NT2/D1 (cell line): ENCODE measurements at regions not wholly inside any gene's neighbourhood (a gene's known extent, or its start where the extent isn't known, plus 50 kb on each side); places are given as distances from the start of the nearest gene placed in this dataset.

ENCODE experiments used
- DNase-seq: peaks from one replicate; pipeline ENCODE4 v3.0.0-alpha.2; 2011; ENCODE audit warnings: low read depth, low spot score
- H3K27me3 ChIP-seq: 2 replicates; pipeline ENCODE4 v1.6.0; 2011; ENCODE audit warnings: mild to moderate bottlenecking; ENCODE audit not compliant: insufficient read length, insufficient read depth
- H3K36me3 ChIP-seq: 2 replicates; pipeline ENCODE4 v1.6.1; 2011; ENCODE audit warnings: mild to moderate bottlenecking, low read length, mixed read lengths; ENCODE audit not compliant: insufficient read depth, insufficient read length
- H3K4me1 ChIP-seq: 2 replicates; pipeline ENCODE4 v1.5.1; 2011; ENCODE audit not compliant: insufficient read depth, insufficient read length
- H3K4me3 ChIP-seq: 2 replicates; pipeline ENCODE4 v1.5.1; 2011; ENCODE audit warnings: low read depth; ENCODE audit not compliant: insufficient read length
- H3K9ac ChIP-seq: 2 replicates; pipeline ENCODE4 v1.6.0; 2011; ENCODE audit warnings: low read depth; ENCODE audit not compliant: insufficient read length
- H3K9me3 ChIP-seq: 2 replicates; pipeline ENCODE4 v1.5.1; 2011; ENCODE audit warnings: mild to moderate bottlenecking, low read length; ENCODE audit not compliant: insufficient read depth
- SUZ12 ChIP-seq: IDR thresholded peaks from 2 replicates; pipeline ENCODE4 v1.6.1; 2011; ENCODE audit not compliant: insufficient read length, insufficient read depth; ENCODE audit errors: extremely low read depth
- YY1 ChIP-seq: IDR thresholded peaks from 2 replicates; pipeline ENCODE4 v1.6.1; 2011; ENCODE audit not compliant: insufficient read length, insufficient read depth
- ZNF274 ChIP-seq: IDR thresholded peaks from 2 replicates; pipeline ENCODE4 v1.6.1; 2011; ENCODE audit warnings: mild to moderate bottlenecking, low read depth, low read length

- Histone ChIP-seq H3K4me3 (no peak overlapping the region), H3K27me3 (no peaks in the 10 kb centered on the region), H3K4me1 (no peaks in the 10 kb centered on the region), H3K9me3 (no peaks in the 10 kb centered on the region), H3K9ac (no peak overlapping the region), H3K36me3 (no peaks in the 10 kb centered on the region)
- no peak for DNase-seq
- TF ChIP-seq SUZ12 (no peak), YY1 (no peak), ZNF274 (no peak)
These were observed 53.1 kb downstream of the ATXN3L start for GRCh38 chrX:13266641-13267345.

DNA sequence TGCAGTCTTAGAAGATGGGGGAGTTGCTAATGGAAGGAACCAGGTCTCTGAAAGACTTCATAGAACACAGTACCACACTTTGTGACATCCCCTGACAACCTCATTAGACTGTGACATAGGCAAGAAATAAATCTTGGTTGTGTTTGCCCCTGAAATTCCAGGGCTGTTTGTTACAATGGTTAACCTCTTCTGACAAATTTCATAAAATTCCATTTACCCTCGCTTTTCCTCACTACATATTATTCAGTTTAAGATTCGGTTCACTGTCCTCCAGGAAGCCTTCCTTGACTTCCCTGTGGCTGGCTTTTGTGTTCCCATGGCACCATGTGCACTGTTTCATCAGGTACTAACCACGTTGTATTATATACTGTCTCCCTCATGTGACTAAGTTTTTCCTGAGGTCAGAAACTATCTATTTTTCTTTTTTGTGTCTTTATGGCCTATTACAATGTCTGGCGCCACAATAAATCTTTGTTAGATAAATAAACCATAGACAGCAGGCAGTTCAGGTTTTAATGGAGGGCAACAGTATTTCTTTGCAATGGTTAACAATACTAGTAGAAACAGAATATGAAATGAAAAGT, 54.2 kb downstream of the ATXN3L start:
- DNase-seq: no peak
- Histone ChIP-seq H3K9ac (no peak overlapping the region), H3K4me1 (no peaks in the 10 kb centered on the region), H3K4me3 (no peak overlapping the region), H3K9me3 (no peaks in the 10 kb centered on the region), H3K36me3 (no peaks in the 10 kb centered on the region), H3K27me3 (no peaks in the 10 kb centered on the region)
- TF ChIP-seq SUZ12 (no peak), ZNF274 (no peak), YY1 (no peak)

GRCh38 chrX:13265111-13265510, 54.7 kb downstream of the ATXN3L start:
- H3K9me3 ChIP-seq: no peaks in the 10 kb centered on the region
- no peaks in the 10 kb centered on the region for H3K27me3 ChIP-seq
- no peak overlapping the region for H3K9ac ChIP-seq
- no peak for DNase-seq
- H3K4me3 ChIP-seq: no peak overlapping the region
- no peaks in the 10 kb centered on the region for H3K4me1 ChIP-seq
- no peaks in the 10 kb centered on the region for H3K36me3 ChIP-seq
- no peak for TF ChIP-seq ZNF274
- TF ChIP-seq SUZ12: no peak
- no peak for TF ChIP-seq YY1

DNA sequence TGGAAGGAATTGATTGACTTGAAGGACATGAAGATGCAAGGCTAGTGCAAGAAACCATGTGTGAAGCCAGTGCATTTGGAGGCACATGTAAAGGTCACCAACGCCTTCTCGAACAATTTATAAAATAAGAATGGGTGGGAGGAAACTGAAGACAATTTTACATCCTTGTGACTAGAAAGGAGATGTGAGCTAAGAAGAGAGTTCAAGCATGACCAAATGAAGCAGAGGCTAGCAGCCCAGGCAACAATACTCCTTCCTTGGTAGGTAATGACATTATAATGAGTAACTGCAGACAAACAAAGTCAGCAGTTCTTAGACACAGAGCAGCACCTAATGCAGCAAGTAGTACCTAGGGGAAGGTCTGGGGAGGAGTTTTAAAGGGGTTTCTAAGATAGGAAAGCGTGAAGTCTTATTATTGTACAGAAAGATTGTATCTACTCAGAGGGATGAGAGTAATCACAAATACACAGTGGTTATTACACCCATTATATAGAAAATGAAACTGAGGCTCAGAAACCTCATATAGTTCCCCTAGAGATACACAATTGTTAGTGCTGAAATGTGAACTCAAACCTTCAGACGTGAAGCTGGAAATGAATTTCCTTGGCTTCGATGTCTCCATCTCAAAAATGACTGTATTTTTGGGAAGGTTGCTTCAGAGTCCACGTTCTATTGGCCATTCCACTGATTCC, 56.1 kb downstream of the ATXN3L start:
- no peaks in the 10 kb centered on the region for H3K36me3 ChIP-seq
- no peak overlapping the region for H3K9ac ChIP-seq
- no peaks in the 10 kb centered on the region for H3K9me3 ChIP-seq
- no peak overlapping the region for H3K4me3 ChIP-seq
- DNase-seq: no peak
- TF ChIP-seq ZNF274: no peak
- H3K27me3 ChIP-seq: no peaks in the 10 kb centered on the region
- no peaks in the 10 kb centered on the region for H3K4me1 ChIP-seq

GRCh38 chrX:13261348-13261747, 58.5 kb downstream of the ATXN3L start:
- H3K9ac ChIP-seq: no peak overlapping the region
- H3K4me3 ChIP-seq: no peak overlapping the region
- no peaks in the 10 kb centered on the region for H3K4me1 ChIP-seq
- TF ChIP-seq ZNF274: no peak
- no peak for TF ChIP-seq YY1
- no peak for TF ChIP-seq SUZ12
- no peaks in the 10 kb centered on the region for H3K36me3 ChIP-seq
- DNase-seq: no peak
- no peaks in the 10 kb centered on the region for H3K9me3 ChIP-seq
- H3K27me3 ChIP-seq: no peaks in the 10 kb centered on the region

DNA sequence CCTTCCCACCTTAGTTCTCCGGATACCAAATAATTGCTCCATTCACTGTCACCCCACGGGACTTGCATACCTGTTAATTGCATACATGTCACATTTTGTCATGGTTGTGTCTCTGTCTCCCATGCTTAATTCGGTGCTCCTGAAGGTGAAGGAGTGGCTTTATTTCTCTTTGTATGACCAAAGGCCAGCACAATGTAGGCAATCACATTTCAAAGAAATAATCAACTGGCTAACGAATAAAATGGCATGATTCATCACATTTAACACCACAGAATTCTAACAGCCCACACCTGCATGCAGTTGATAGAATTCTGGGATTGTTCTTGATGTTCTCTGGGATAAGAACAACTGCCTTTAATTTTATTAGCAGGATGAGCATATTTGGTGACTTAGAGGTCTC, 59.3 kb downstream of the ATXN3L start:
- no peak overlapping the region for H3K4me3 ChIP-seq
- H3K9me3 ChIP-seq: no peaks in the 10 kb centered on the region
- H3K9ac ChIP-seq: no peak overlapping the region
- H3K27me3 ChIP-seq: no peaks in the 10 kb centered on the region
- no peak for TF ChIP-seq ZNF274
- no peak for TF ChIP-seq SUZ12
- no peak for TF ChIP-seq YY1
- no peaks in the 10 kb centered on the region for H3K4me1 ChIP-seq
- no peaks in the 10 kb centered on the region for H3K36me3 ChIP-seq
- no peak for DNase-seq

DNA sequence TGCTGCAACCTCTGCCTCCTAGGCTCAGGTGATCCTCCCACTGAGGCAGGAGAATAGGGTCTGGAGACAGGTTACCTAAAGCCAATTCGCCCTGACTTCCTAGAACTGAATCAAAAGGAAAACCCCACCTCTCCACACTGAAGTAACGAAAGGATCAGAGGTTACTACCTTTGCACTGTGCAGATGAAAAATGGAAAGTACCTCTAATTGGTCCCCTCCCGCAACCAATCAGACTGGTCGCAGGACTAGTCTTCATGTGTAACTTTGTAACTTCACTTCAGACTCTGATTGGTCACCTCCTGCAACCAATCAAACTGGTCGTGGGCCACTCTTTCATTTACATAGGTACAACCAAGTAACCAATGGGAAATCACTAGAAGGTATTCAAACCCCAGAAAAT, 61.1 kb downstream of the ATXN3L start:
- Histone ChIP-seq H3K9me3 (no peaks in the 10 kb centered on the region), H3K9ac (no peak overlapping the region), H3K27me3 (no peaks in the 10 kb centered on the region), H3K4me3 (no peak overlapping the region), H3K4me1 (no peaks in the 10 kb centered on the region), H3K36me3 (no peaks in the 10 kb centered on the region)
- no peak for DNase-seq
- no peak for TF ChIP-seq ZNF274
- TF ChIP-seq SUZ12: no peak
- TF ChIP-seq YY1: no peak
